GM21619 (cell line): ENCODE measurements at regions not wholly inside any gene's neighbourhood (a gene's known extent, or its start where the extent isn't known, plus 50 kb on each side); places are given as distances from the start of the nearest gene placed in this dataset.
"Not testable (repeated sequence)": the region's sequence is repeated elsewhere in the genome, so short reads cannot be mapped to it uniquely, and the experiment has no call there.

Experiments
- ATAC-seq: cut with Tn5 transposase; IDR thresholded peaks from one replicate; pipeline ENCODE4 v1.9.1; 2021; ENCODE audit not compliant: unreplicated experiment

DNA sequence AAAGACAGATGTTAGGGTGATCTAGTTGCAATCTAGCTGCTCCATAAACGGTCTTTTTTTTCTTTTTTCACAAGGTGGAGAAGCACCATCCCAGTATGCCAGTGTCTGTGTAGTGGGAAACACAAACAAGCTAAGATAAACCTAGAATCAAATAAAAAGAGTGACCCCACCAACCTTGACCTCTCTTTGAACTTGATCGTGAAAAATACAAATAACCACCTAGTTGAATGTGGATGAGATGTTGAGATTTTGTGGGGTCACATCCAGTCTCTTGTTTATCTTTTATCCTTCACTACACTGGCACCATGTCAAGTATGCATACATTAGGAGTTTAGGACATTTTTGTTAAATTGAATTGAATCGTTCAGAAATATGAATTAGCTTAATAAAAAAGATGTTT lies 194.6 kb upstream of the EYA4 start:
- ATAC-seq, result no peak

DNA sequence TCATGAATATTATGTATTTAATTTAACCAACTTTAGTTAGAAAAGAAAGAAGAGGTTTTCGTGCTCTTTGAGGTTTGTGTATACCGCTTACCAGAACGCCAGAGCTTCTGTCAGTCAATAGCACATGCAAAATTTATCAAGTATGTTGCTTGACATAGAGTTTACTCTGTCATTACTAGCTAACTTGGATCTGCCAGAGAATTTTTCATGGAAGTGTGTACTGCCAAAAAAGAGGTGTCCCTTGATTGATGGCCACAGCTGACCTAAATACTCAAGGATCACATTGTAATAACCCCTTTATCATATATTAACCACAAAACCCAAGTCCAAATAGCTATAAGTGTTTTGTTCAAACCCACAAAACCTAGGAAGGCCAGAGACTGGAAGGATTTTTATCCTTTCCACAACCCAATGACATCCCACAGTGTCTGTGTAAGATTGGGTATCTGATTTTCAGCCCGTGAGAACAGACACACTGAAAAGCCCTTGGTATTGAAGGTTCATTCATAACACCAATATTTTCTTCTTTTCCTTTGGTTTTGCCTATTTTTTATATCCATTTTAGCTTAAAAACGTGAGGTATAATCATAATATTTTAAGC lies 194.0 kb upstream of the EYA4 start:
- no peak for ATAC-seq

DNA sequence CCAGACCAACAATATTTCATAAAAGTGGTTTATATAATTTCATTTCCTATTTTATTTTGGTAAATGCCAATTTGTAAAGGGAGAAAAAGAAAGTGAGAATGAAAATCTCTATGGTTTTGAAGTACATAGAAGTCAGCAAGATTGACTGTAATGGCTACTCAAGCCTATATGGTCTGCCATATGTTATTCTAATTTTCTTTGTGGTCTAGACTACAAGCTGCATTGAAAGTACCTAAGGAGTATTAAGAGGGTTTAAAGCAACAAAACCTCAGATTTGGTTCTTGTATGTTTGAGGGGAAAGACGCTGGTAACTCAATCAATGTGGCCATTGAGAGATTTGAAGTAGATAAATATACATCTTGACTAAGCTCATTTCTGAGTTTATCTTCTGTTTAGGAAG lies 193.5 kb upstream of the EYA4 start:
- ATAC-seq, result no peak

DNA sequence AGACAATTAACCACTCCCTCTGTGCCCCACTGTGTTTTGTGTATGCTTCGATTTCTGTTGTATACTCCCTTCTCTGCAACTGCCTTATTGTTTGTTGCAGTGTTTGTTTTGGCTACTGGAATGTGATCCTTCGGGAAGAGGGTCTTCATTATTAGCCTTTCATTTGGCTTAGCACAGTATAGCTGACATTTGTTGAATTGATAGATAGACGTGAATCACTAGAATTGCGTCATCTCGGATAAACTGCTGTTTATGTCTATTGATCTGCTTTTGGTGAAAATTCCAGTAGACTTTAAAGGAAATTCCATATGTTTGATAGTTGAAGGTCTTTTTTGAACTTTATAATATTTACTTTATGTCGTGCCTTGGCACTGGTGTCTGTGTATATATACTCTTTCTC lies 189.9 kb upstream of the EYA4 start:
- no peak for ATAC-seq

DNA sequence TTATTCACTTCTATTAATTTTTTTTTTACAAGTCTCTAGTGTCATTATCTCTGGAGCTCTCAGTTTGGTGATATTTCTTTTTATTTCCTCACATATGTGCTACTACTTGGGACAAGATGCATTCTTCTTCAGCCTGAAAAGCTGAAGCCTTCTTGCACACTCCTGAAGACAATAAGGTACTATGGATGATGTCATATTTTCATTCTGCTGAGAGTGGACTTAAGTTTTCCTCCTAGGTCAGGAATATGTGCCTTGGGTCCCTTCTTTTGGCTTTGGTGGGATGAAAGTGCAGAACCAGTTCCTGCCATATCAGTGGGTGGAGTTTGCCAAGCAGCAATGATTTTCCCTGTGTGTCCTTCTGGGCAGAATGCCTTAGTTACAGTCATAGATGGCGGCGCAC lies 188.7 kb upstream of the EYA4 start:
- ATAC-seq, result no peak

DNA sequence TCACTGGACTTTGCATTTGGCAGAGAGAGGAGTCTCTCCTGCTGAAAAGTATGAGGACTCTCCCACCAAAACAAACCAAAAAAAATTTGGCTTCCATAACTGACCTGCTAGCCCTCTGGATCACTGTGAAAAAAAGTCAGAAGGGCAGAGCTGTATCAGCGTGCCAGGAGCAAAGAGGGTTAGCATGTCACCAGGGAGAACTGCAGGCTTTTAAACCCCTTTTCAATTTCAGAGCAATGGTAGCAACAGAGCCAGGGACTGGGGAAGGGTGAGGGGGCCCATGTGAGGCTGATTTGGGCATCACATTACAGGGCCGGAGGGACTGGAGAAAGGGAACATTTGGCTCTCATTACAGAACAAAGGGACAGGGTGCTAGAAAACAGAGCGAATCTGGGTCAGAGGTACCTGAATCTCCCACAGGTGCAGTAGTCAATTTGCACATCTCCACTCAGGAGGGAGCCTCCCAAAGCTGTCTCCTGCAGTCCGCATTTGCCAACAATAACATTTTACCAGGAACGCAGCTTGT lies 185.7 kb upstream of the EYA4 start:
- no peak for ATAC-seq

DNA sequence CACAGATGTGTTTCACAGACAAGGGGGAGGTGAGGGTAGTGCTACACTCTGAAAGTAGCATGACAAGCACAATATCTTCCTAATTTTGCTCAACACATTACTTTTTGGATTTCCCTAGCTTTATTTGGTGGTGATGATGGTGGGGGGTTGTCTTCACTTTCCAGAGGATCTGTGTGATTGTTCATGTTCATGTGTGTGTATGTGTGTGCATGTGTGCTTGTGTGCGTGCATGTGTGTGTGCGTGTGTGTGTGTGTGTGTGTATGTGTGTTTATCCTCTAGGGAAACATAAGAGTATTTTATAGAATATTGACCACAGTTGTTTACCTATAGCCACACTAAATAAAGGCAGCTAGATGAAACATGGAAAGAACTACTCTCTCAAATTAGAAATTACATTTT lies 183.8 kb upstream of the EYA4 start:
- no peak for ATAC-seq

DNA sequence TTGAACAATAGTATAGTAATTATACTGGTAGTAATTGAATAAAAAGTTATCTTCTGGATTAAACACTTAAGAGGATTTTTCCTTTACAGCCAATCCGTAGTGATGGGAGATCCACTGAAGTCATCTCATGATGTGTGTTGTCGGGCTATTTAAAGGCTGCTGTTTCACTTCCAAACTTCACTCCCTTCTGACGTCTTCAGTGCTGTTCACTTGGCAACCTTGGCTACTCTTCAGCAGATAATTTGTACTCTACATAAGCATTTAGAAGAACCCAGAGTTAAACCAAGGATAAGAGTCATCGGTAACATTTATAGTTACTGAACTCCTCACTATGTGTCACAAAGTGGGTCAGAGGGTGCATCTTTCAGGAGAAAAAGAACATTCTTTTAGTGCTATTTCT lies 179.1 kb upstream of the EYA4 start:
- ATAC-seq, result no peak

DNA sequence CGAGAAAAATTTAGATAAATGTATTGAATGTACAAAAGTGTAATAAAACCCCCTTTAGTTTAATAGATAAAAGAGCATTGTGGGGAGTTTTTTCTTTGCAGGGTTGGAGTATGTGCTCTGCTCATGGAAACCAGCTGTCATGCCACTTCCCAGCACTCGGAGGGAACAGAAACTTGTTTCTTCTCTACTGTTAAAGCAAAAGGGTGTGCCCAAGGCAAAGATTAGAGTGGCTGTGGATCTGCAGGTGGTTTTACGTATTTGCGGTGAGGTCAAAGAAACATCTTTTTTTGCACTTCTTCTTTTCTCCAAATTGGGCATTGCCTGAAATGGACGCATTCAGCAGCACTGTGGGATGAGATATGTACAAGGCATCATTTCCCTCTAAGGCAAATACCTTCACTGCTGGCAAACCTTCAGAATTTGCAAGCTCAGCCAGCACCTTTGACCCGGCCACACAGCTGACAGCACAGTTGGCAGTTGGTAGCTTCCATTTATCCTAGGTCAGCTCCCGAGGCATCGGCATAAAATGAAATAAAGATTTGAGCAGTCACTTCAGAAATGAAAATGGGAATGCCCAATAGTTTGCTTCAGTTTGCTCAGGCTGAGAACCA lies 178.4 kb upstream of the EYA4 start:
- no peak for ATAC-seq

DNA sequence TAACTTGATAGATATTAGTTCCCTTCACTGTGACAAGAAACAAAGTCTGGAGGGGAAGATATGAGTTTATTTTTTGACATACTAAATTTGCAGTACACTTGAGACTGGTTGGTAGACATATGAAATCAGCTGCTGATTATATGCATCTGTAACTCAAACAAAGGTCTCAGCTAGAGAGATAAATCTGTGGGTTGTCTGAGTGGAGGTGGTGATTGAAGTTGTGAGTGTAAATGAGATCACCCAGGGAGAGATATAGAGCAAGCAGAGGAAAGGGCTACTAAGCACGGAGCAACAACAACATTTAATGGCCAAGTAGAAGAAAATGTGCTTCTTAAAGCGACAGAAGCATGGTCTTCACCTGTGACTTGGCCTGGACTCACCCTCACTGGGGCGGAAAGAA lies 173.2 kb upstream of the EYA4 start:
- no peak for ATAC-seq

DNA sequence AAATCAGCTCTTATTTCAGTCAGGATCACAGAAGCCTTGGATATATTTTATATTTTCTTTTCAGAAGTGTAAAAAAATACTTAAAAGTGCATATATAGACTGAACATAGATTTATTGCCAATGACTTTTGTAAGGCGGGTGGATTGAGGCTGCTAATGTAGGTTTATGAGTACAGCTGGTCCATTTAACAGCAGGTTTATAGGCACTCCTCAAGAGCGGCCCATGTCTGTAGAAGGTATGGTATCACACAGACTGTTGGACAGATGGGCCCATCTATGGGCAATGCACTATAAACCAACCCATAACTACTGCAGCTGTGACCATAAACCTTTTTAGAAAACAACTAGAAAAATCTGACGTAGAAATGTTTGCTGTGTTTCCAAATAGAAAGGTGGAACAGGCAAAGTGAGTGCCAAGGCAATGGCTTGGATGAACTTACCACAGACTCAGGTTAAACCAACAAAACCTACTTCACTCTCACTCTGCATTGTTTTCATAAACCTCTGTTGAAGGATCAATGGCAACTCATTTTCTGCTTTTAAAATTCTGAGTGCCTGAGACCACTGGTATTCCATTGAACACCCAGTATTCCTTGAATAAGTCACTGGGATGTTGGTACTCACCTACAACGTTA lies 170.6 kb upstream of the EYA4 start:
- ATAC-seq, result no peak

DNA sequence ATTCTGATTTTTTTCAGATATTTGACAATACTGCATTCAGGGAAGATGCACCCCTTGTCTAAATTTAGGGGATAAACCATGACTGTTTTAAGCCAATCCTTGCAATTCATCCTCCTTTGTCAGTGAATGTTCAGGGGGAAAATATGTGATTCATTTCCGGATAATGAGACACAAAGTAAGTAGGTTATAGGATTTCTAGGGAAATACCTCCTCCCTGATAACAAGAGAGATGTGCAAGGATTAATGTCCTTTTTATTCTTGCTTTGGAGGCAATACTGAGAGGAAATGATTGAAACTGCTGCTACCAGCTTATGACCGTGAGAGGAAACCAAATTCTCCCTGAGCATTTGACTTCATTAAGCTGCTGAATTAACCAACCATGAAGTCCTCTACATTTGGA lies 161.3 kb upstream of the EYA4 start:
- ATAC-seq, result no peak

DNA sequence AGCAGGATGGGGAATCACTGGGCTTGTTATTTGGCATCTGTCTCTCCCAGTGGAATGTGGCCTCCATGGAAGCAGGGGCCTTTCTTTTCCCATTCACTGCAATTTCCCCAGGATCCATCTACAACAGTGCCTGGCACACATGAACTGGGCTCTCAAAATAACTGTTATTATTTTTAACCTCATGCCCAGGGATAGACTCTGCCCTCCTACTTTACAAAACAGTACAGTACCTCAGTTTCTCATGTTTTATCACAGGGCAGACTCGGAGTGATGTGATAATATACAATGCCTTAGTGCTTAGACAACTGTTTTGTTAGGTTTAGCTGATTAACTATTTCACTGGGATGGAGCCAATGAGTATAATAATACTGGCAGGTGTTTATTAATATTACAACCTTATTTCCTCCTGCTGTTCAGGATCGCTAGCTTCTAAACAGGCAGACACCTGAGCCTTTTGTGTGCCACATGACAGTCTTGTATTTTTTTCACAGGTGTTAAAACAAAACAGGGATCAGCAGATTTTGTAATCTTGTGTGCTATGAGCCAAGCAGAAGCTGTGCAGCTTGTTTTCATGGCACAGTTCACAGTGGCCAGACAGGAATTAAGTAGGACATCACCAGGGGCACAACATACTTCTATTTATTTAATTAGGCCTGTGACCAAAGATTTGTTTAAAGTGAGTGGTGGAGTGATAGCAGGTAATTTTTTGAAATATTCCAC lies 157.7 kb upstream of the EYA4 start:
- no peak for ATAC-seq

DNA sequence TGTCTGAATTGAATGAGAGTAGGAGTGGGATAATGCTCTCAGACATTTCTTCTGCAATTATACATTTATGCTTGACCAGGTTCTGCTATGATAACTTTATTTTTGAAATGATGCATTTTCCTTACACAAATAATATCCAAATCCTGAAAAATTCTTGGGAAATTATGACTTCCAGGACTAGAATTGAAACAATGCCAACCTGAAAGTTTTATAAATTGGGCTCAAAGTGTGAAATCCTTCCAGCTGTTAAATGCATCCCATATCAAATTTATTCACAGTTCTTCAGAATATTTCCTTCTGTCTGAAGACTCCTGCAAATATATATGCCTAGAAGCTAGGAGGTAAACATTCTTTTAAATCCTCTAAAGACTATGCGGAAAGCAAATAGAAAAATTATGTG lies 155.7 kb upstream of the EYA4 start:
- no peak for ATAC-seq

DNA sequence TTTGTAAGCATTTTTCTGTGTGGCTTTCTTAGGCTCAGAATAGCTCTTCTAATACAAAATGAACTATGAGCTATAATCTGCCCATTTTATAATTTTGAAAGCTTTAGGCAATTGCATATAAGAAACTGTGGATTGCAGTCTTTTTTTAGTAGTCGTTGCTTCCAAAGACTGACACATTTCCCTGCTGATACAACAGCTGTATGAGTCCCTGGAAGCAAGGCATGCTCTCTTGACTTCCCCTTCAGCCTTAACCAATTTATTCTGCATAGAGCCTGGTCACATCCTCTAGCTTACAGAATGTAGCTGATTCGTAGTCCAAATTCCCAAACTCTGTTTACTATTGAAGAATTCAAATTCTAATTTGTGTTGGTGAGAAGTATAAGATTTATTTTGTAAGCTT lies 155.3 kb upstream of the EYA4 start:
- ATAC-seq, result no peak

DNA sequence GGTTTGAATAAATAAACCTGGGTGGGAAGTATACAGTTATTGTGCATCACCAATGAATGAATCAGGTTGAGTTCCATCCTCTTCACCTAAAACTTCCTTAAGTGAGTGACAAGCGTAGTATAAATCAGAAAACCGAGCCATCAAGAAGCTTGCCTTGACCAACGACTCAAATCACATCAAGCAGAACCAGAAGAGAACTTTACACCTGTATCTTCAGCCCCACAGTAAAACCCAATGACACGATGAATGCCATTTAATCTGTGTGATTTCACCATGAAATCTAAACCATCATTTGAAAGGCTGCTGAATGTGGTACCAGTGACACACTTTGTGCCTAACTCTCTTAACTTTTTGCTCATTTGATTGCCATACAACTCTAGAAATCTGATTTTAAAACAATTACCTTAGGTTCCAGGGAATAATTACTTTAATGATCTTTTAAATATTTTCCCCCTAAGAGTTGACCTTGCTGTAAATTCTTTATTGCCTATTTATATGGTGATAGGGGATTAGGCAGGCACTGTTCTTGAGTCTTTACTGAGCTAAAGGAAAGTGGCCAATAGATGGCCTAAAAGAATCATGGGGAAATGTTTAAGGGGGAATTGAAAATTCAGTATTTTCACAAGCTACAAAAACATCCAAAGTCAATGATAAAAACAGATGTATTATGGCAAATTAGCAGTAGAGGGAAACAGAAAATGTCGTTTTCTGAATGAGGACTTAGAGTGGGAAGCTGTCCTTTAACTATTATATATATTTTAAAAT lies 152.0 kb upstream of the EYA4 start:
- no peak for ATAC-seq

DNA sequence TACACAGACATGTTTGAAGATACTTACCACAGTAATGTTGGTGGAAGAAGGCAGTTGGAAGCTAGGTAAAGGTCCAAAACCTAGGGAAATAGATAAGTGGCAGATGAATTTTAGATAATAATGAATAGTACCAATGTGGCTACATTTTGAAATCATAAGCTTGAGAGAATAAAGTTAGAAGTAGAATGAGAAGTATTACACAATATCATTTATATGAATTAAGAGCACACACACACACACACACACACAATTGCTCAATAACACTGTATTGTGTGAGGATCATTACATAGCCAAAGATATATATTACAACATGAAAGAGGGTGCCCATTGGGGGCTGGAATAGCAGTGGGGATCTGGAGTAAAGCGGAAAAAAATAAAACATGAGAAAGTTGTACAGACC lies 149.0 kb upstream of the EYA4 start:
- ATAC-seq, result no peak

DNA sequence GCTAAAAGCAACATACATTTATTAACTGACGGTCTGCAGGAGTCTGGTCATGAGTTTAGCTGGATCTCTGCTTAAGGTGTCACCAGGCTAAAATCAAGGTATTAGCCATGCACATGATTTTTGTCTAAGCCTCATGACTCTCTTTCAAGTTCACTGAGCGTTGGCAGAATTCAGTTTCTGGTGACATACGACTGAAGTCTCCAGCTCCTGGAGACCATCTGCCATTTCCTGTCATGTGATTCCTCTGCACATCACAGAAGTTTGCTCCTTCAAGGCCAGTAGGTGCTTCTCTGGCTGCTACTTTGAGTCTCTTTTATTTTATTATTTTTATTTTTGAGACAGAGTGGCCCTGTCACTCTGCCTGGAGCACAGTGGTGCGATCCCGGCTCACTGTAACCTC lies 148.4 kb upstream of the EYA4 start:
- no peak for ATAC-seq

DNA sequence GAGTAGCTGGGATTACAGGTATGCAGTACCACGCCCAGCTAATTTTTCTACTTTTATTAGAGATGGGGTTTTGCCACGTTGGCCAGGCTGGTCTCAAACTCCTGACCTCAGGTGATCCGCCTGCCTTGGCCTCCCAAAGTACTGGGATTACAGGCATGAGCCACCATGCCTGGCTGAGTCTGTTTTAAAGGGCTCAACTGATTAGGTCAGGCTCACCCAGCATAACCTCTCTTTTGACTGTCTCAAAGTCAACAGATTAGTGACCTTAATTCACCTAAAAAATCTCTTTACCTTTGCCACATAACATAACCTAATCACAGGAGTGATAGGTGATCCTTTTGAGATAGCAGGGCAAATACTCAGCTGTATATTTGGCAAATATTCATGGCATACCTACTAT lies 147.9 kb upstream of the EYA4 start:
- ATAC-seq, result not testable (repeated sequence)

DNA sequence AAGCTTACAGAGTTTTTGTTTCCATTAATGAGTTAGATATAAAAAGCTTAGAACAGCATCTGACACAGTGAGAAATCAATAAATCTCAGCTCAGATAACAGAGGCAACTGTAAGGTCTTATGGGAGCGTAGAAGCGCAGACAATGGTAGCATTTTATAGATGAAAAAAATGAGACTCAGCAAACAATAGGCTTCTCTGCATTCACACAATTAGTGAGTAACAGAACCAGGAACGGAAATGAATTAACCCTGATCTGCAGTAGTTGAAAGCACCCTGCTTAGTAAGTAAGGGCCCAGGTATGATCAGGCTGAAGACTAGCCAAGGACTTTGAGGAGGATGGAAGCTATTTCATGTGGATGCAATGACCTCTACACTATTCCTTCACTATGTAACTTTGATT lies 147.2 kb upstream of the EYA4 start:
- no peak for ATAC-seq

DNA sequence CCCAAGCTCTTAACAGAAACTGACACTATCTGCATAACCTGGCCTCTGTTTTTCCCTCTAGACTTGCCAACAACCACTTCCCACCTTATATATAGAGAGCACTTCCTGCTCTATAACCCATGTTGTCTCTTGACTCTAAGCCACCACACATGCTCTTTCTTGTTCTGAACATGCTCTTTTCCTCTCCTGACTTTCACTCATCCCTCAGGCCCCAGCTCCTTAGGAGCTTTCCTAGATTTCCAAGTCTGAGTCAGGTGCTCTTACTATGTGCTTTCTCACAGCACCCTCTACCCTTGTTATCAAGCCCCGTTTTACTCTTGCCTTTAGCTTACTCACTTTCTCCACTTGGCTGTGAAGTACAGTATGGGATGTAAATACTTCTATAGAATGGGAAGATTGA lies 143.9 kb upstream of the EYA4 start:
- no peak for ATAC-seq
